ENCODE measurements at regions not wholly inside any gene's neighbourhood (a gene's known extent, or its start where the extent isn't known, plus 50 kb on each side); places are given as distances from the start of the nearest gene placed in this dataset.
A peak's percentile ranks its signal among the peaks of the same experiment; 100 is the strongest.
"Not testable (repeated sequence)": the region's sequence is repeated elsewhere in the genome, so short reads cannot be mapped to it uniquely, and the experiment has no call there.

DNA sequence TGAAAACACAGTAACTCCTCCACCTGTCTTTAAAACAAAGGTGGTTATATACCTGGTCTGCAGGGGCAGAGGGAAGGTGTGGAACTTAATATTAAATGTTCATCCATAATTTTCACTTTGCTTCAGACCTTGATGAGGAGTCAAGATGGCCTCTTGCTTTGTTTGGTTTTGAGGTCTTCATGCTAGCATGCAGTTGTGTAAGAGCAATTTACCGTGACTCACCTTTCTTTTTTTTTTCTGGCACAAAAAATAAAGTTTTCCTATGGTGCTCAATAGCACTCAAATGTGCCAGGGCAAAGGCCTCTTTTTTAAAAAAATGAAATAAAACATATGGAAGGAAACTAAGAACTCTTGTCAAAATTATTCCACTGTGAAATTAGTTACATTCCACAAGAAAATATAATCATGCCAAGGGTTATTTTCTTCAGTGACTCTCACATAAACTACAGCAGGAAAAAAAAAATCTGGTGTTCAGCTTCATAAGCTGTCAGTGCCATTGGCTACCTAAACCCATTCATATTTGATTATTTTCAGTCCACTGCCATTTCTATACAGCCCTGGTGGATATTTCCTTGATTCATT, 128.2 kb downstream of the SLC7A11 start:
- DNase-seq = no peak

- not testable (repeated sequence) for DNase-seq
Observed at GRCh38 chr4:138112890-138113289, 129.3 kb downstream of the SLC7A11 start.

DNA sequence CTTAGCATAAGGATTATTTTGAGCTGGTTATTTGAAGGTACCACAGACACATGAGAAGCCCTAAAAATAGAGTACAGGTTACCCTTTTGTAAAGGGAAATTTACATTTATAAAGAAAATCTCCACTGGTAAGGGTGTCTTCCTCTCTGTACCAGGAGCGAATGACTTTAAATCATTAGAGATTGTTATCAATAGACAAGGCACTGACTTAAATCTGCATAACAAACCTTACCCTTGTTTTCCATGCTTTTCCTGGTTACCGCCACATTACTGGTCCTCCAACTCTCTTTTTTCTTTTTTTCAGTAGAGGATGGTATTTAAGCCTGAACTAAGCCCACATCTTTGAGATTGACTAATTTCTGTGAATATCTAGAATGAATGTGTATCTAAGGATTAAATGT, 129.8 kb downstream of the SLC7A11 start:
- DNase-seq = no peak

GRCh38 chr4:138111462-138112000, 130.6 kb downstream of the SLC7A11 start:
- no peak for DNase-seq

GRCh38 chr4:138110815-138111214, 131.3 kb downstream of the SLC7A11 start:
- DNase-seq = no peak

- no peak for DNase-seq
Observed at GRCh38 chr4:138107023-138107422, 135.1 kb downstream of the SLC7A11 start.

DNA sequence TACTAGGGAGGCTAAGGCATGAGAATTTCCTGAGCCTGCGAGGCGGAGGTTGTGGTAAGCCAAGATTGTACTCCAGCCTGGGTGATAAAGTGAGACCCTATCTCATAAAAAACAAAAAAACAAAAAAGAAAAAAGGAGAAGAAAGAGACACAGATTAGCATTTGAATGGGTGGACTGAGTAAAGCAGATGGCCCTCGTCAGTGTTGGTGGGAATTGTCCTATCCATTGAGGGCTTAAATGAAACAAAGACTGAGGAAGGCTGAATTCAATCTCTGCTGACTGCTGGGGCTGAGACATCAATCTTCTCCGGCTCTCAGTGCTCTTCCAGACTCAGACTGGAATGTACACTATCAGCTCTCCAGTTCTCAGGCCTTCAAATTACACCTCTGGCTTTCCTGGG, 136.8 kb downstream of the SLC7A11 start:
- DNase-seq = no peak

DNA sequence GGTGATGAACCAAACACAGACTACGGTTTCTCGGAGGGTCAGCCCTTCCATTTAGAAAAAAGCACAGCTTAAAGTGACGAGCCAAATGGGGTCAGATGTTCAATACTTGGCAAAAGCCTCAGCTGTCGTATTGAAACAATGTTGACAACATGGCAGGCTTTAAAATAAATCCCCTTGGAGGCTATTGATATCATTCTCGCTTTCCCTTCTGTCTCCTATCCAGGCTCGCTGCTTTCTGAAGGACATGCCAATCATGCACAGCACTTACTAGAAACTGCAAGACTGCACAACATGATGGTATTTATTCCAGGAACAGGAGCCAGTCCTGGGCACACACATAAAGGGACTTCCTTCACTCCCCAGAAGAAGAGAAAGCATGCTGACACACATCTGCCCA, 137.9 kb downstream of the SLC7A11 start:
- DNase-seq = no peak

- DNase-seq = no peak
Observed at GRCh38 chr4:138103597-138104283, 138.4 kb downstream of the SLC7A11 start.

DNA sequence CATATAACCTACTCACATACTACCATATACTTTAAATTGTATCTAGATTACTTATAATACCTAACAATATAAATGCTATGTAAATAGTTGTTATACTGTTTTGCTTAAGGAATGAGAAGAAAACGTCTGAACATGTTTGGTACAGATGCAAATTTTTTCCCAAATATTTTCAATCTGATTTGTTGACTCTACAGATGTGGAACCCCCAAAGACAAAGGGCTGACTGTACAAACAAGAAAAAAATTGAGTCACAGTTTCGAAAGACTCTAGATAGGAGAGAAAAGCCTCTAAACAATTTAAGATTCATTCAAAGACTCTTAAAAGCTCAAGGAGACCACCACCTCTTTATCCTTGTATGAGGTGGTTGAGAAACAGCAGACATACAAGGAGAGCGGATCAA, 142.8 kb downstream of the SLC7A11 start:
- no peak for DNase-seq

GRCh38 chr4:138097912-138098600, 144.1 kb downstream of the SLC7A11 start:
- DNase-seq = no peak

DNA sequence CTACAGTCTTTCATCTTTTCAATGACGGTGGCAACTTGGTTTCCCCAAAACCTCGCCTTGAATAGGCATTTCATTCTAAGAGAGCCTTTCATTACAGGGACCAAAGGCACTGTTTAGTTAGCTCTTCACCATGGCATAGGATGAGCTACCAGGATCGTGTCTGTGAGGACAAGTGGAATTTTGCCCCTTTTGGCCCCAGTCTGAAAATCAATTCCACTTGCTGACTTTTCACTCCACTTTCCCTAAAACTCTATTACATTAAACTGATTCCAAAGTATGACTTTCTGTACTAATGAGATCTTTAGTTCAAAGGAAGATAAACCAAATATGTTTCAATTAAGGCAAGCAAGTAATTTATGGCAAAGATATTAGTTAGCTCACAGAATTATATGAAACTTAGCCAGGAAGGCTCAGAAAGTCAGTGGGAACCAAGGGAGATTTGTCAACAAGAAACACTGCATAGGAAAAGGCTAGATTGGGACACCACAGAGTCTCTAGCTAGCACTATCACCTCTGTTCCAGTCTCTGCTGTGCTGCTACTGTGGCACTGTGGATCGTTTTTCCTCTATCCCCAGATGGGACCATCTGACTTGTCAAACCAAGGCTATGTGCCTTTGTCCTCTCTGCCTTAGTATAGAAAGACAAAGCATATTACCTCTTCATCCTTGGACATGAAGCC, 145.6 kb downstream of the SLC7A11 start:
- no peak for DNase-seq

DNA sequence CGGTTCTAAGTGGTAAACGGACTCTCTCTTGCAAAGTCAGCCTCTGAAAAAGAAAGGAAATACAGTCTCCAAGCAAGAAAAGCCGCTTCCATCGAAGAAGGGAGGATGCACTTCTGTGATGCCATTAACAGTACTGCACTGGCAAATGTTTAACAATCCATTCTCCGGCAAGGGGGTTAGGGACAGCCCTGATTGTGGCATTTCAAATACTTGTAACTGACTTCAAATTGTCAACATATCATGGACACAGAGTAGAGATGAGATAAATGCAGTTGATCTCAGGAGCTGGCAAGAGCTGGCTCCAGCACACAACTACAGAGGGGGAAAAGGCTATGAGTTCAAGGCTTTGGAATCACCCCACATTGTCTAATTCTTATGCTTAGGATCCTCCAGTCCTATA, 146.8 kb downstream of the SLC7A11 start:
- DNase-seq = no peak

DNA sequence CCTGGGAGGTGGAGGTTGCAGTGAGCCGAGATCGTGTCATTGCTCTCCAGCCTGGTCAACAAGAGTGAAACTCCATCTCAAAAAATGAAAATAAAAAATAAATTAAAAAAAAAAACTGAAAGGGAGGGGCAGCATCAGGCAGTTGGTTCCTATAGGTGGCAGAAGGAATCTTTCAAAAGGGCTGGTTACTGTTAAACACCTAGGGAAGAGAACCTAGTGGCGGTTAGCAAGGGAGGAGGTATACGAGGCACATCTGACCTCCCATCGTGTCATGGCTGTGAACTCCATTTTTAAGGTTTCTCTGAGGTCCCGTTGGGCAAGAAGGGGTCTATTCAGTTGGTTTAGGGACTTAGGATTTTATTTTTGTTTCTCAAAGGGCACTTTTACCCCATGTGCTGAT, 150.1 kb downstream of the SLC7A11 start:
- DNase-seq = no peak

DNA sequence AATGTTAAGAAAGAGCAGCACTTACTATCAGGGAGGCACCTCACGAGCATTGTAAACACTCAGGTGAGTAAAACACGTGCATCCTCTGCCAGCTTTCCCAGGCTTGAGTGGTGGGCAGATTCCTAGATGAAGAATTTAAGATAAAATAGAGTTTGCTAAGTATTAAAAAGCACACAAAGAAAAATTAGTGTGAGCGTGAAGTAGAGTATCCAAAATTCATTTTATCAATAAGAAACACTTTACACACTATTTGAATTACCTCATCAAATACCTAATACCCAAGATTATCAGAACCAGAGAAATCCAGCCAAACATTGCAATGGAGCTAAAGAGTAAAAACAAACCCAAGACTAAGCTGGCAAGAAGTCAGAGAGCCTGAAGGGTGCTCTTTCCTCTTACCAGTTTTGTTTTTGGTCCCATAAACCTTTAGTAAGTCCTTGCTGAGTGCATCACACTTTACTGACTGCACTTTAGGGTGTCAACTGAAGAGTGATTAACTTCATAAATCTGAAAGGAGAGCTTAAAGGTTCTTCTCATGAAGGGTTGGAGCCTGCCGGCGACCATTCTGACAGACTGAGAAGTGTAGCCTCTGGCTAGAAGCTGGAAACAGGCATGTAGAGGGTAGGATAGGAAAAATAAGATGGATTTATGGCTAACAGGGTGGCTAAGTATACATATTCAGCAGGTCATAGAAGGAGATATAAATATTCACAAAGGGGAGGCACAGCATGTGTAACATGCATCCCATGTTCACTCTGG, 151.1 kb downstream of the SLC7A11 start:
- no peak for DNase-seq

DNA sequence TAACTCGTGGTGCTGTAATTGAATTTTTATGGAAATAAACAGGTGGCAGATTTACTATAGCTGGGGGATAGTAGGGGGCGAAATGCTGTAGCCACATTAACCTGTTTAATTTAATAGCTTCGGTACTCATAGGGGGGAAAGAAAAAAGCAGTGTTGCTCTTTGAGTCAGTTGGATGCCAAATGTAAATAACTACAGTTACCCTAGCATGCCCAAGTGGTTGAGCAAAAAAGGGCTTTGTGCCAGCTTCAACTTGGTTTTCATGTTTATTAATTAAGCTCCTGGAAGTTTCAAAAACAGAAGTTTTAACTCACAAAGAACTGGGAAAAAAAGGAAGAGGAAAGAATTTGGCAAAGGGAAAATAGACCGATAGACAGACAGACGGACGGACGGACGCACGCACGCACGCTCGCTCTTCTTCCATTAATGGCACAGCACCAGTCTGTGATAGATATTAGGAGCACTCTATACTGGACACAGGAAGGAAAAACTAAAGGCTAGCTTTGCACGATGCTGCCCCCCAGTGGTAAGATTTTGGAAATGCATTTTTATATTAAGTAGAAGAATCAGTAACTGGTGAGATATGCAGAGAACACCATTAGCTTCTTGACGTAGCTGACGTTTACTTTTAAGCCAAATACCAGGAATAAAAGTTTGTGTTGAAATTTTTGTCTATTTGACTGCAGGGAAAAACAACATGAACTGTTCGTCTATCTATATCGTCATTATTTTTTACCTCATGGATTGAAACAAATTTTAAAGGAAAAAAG, 151.8 kb downstream of the SLC7A11 start:
- peak; percentile 85 for DNase-seq

- DNase-seq = no peak
Observed at GRCh38 chr4:138088449-138089208, 153.5 kb downstream of the SLC7A11 start.

DNA sequence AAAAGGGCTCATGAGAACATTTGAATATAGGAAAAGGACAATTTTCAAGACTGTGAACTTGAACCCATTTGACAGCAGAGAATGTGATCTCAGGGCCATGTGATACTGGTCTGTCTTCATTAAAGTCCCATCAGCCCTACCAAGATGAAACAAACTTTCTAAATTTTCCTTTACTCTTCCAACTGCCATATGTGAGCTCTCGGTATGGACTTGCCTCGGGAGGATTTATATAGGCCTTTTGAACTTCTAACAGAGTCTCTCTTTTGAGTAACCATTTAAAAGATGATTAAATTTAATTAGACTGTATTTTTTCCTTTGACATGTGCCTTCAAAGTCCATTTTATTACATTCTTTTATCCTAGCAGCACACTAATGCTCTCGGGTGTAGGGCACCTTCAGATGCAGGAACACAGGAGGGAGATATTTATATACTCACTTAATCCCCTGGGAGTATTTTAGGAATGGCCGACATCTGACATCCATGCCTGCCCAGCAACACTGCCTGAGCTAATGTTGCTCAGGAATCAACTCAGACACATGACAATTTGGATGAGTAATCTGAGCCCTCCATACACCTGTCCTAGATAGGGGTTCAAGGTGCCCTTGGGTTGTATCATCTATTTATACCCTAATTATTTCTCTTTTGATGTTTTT, 155.0 kb downstream of the SLC7A11 start:
- peak; percentile 27 for DNase-seq

GRCh38 chr4:138086611-138087041, 155.5 kb downstream of the SLC7A11 start:
- no peak for DNase-seq

DNA sequence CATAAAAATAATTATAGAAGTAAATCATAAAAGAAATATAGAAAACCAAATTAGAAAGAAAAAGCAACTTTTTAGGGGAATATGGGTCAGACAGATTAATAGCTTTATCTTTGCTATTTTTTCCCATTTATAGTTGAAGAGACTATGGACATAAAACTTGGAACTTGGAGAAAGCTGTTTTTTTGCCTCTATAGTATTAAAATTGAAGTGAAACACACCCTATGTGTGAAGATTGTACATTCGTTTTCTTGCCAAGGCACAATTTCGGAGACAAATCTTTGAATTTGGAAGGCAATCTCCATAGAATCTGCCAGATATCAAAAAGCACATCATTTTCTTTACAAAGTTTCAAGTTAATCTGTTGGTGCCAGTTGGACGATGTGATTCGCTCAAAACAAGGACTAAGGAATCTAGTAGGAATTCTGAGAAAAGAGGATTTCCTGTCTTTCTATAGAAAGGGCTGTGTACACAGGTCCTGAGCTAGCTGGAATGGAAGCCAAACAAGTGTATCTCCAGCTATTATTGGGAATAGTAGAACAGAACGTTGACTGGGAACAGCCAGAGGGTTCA, 156.3 kb downstream of the SLC7A11 start:
- DNase-seq = no peak

All from NCI-H82 (cell line).